NCI-H82 (cell line): ENCODE measurements at regions not wholly inside any gene's neighbourhood (a gene's known extent, or its start where the extent isn't known, plus 50 kb on each side); places are given as distances from the start of the nearest gene placed in this dataset.

Experiments used
- DNase-seq: peaks from one replicate; lab custom pipeline; 2025; lab: John Stamatoyannopoulos, UW

DNA sequence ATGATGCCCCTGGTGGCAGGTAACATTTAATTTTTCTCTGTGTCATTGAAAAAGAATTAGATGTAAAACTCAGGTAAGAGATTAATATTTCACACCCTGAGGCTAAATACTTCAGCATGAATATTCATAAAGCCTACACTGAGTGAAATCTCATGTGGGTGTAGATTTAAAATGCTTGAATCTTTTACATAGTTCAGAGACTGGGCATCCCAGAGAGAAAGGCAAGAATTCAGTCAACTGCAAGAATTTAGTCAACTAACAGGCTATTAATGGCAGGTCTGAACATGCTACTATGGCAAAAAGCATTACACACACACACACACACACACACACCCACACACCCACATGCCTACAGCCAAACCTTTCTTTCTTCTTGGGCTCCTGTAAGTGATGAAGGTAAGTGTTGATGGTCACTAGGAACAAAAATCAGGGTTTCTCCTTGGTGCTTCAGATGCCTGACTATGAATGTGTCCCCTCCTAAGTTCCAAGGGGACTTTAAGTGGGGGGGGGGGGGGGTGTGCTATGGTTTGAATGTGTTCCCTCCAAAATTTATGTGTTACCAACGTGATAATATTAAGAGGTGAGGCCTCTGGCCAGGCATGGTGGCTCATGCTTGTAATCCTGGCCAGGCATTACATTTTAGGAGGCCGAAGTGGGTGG is 63.7 kb upstream of the PSMD7 start:
- no peak for DNase-seq

- no peak for DNase-seq
Measured at GRCh38 chr16:74230126-74230525, 66.5 kb upstream of the PSMD7 start.

DNA sequence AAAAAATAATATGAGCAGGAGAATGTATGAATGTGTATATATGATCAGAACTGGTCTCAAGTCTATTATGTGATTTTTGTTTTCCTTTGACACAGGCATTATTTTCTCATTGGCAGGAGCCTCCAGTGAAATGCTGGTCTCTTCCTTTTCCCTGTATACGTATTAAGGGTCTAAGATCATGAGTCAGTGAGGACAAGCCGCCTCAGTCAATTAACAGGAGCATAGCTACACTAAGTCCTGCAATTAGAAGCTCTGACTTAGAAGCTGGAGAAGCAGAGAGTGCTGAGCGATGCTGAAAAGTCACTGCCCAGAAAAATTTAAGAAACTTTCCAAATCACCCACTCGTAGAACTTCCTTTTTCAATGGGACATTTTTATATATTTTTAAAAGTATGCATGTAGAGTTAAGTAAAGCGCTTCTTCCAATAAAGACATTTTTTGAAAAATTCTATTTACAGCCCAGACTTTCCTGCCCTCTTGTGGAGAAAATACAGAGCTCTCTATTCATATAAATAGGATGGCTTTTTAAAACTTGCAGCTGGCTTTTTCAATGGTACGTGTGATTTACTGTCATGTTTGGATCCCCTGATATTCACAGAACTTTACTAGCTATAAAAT is 70.2 kb upstream of the PSMD7 start:
- peak; percentile 45 for DNase-seq

- no peak for DNase-seq
Measured at GRCh38 chr16:74224828-74225612, 71.6 kb upstream of the PSMD7 start.

DNA sequence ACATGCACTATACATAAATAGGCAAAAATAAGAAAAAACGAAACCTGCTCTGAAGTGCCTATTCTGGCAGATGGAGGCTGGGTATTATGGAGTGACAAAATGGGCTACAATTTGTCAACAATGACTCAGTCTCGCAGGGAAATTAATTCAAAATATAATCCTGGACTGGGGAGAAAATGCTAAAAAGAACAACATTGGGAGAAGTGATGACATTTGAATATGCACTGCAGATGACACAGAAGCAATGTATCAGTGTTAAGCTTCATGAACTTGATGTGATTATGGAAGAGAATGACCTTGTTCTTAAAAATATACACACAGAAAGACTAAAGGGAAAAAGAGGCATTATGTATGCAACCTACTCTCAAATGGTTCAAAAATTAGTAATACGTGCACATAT is 74.8 kb upstream of the PSMD7 start:
- DNase-seq: no peak

- DNase-seq: no peak
Measured at GRCh38 chr16:74219706-74220105, 76.9 kb upstream of the PSMD7 start.

DNA sequence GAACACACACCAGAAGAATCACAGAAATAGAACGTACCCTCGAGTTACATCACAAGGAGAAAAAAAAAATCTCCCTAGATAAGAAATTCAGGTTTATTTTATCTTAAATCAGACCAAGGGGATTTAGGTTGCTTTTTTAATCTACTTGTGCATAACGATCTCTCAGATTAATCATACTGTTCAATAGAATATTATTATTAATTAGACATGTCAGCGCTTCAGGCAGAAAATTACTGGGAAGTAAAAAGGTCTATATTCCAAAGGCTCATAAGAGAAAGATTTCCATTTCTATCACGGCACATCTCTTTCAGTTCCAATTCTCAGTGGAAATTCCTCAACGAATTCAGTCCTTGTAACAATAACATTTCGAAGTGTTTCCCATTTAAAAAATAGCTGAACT is 77.7 kb upstream of the PSMD7 start:
- DNase-seq: no peak

DNA sequence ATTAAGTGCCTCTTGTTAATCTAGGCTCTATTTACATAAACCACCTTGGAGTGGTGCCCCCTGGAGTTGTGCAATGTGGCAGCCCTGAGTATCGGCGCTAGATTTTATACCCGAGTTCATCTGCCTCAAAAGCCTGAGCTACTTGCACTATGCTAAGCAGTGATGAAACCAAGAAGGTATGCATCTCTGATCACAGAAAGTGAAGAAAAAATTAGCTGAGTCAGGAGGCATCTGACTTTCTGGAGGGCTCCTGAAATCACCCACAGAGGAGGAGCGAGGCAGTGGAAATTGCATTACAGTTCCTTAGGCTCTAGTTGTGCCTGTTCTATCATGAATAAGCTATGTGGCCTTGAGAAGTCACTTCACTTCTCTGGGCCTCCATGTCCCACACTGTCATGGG is 80.3 kb upstream of the PSMD7 start:
- DNase-seq: no peak

DNA sequence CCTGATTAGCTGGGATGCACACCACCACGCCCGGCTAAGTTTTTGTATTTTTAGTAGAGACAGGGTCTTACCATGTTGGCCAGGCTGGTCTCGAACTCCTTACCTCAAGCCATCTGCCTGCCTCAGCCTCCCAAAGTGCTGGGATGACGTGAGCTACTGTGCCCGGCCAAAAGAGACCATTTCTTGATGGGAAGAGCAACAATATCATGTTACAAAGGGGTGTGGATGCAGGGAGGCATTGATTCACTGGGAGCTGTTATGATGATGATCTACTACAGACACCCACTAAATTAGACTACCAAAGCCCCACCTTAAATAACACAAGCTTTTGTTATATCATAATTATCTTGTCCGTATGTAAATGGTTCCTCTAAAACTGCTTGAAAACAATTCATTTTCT is 81.4 kb upstream of the PSMD7 start:
- no peak for DNase-seq

DNA sequence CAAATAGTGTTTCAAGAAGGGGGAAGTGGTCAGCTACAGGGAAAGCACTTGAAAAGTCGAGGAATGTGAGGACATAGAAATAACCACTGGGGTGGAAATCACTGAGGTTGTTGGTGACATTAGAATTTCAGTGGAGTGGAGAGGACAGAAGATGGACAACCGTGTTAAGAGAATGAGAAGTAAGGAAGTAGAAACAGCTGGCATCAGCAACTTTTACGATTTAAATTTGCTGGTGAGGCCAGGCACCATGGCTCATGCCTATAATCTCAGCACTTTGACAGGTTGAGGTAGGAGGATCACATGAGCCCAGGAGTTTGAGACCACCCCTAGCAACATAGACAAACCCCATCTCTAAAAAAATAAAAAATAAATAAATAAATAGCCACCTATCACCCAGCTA is 83.2 kb upstream of the PSMD7 start:
- no peak for DNase-seq

- no peak for DNase-seq
Measured at GRCh38 chr16:74210245-74210644, 86.4 kb upstream of the PSMD7 start.

GRCh38 chr16:74202009-74202408 is 94.6 kb upstream of the PSMD7 start:
- no peak for DNase-seq

- DNase-seq: no peak
Measured at GRCh38 chr16:74201576-74201975, 95.0 kb upstream of the PSMD7 start.

GRCh38 chr16:74200921-74201320 is 95.7 kb upstream of the PSMD7 start:
- DNase-seq: no peak

DNA sequence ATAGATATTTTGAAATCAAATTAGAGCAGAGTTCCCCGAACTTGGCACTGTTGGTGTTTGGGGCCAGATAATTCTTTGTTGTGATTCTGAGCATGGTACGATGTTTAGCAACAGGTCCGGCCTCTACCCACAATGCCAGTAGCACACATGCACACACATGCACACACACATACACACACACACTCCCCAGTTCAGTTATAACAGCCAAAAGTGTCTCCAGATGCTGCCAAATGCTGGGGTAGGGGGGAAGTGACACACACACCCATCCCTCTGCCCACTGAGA is 96.8 kb upstream of the PSMD7 start:
- DNase-seq: no peak

DNA sequence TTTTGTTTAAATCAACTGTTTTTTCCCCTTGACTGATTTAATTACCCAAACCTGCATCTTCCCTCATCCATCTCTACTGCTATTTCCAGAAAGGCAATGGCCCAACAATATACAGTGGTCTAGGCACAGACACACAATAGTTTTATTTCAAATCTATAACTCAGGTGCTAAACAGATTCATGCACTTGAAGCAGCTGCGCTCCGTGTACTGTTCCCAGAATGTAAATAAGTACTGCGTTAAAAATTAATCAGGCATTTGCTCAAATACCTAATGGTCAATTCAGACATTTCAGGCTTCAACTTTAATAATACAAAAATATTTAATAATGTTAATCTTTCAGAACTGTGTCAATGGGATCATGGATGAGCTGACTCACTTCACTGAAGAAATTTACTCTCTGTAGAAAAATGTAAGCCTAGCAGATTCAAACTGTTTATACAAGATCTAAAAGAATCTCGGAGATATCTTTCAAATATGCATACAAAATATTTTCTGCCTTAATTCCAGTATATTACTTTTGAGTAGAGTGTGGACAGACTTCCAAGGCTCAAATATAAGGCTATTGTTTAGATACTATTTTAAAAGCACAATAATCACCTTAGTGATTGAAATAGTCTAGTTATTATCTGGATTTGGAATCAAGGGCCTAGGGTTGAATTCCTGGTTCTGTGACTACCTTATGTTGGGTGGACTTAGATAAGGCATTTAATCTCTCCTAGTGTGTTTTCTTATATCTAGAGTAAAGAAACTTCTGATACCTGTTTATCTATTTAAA is 97.4 kb upstream of the PSMD7 start:
- no peak for DNase-seq

GRCh38 chr16:74192281-74192797 is 104.3 kb upstream of the PSMD7 start:
- DNase-seq: no peak

GRCh38 chr16:74190292-74190691 is 106.3 kb upstream of the PSMD7 start:
- no peak for DNase-seq

DNA sequence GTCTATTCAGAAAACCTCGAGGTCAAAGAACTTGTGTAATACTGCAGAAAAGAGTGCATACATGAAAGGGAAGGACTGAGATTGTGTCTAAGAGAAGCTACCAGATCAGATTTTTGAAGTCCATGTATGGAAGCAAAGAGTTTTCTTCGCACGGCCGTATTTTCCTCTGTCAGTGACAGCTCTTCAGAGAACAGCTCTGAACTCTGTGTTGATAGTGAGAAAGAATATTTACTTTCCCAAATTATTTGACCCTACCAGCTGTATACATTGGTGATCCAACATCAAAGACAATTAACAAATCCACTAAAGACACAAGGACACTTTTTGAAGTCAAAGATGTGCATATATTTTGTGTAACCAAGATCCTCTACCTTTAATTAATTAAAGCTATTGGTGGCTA is 107.8 kb upstream of the PSMD7 start:
- DNase-seq: no peak

DNA sequence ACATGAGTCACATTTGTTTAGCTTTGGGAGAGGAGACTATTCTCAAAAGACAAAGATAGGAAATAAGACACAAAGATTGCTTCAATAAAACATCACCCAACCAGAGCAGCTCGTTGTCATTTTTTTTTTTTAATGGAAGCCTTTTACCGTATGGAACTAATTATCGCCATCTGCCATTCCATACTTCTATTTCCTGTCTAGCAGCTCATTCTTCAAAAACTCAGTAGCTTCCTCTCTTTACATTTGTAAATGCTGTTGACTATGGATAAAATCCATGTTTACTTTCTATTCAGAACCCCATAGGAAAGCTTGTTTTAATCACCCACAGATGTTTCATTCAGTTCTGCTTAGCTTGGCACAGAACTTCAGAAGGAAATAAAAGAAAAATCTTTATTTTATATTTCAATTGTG is 110.0 kb upstream of the PSMD7 start:
- no peak for DNase-seq

DNA sequence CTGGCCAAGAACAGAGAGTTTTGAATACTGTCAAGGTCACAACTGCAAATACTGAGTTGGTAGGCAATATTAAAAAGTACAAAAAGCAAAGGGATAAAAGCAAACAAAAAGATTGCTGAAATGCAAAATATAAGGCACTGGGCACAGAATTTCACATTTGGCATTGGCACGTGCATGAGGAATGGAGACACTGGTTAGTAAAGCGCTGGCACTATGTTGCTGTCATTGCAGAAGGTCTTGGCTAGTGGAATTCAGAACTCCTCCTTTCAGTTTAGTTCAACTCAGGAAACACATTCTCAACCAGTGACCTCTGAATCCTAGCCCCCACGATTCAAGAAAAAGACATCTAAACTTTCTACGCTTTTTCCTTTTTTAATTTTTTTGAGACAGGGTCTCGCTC is 111.8 kb upstream of the PSMD7 start:
- DNase-seq: no peak

DNA sequence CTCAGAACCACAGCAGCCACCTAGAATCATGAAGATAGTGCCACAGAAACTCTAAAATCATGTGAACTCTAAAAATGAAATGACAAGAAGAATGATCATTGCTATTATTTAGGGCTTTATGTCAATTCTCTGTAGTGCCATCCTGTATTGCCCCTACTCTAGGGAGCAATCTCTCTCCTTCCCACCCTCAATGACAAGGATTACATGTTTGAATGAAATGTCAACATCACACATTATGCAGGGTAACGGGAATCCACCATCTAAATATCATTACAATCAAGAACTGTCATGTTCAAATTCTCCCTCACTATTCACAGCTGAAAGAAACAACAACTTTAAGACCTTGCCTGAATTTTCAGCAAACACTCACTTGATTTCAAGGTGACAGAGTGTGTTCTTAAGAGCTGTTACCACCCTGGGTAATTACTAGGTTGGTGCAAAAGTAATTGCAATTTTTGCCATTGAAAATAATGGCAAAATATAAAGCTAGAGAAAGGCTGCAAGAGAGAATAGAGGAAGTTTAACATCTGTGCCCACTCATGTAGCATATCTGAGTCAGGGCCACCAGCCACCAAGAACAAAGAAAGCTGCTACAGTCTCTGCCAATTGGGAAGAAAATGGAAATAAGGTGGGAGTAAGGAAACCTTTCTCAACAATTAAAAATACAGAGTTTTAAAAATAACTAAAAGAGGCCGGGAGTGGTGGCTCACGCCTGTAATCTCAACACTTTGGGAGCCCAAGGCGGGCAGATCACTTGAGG is 112.8 kb upstream of the PSMD7 start:
- no peak for DNase-seq
